ENCODE measurements at regions not wholly inside any gene's neighbourhood (a gene's known extent, or its start where the extent isn't known, plus 50 kb on each side); places are given as distances from the start of the nearest gene placed in this dataset.

DNA sequence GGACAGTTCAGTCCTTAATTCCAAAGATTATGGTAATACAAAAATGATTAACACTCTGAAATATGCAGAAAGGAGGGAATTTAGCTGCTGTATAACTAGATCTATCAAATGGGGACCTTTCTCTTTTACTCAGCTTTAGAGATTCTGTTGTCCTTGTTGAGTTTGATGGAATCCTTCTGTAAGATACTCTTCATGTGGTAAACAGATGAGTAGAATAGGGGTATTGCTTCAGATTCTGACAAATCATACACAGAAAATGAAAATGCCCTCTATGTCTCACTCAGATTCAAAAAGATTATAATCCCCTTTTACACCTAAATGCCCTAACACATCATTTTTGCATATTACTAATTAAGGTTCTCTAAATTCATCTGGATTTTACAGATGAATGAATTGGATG lies 50.7 kb downstream of the ARHGAP35 start:
- no peak for DNase-seq (ENCODE audit: low spot score)

DNA sequence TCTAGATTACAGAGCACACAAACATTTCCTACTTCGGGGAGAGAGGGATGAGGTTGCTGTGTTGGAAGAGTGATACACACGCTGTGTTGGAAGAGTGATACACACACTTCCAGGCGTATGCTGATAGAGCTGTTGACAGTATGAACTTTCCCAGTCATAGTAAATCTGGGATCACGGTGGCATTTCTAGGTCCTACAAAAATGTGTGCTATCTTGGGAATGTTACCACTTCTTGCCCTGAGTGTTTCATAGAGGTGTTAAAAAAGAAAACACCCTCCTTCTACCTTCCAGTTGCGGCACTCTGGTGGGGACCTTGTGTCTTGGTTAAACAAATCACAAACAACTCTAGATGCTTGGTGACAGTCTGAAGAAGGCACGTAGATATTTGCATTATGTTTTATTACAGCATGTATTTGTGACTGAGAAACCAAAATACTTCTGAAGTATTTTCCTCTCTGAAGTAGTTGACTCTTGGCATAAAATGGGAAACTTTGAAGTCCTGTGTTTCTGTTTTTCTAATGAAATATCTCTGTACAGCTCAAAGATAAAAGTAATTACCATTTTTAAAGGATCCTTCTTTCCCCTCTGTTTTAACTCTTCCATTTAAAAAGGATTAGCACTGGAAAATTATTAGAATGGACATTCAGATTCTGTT lies 52.5 kb downstream of the ARHGAP35 start:
- DNase-seq (ENCODE audit: low spot score), result peak; percentile 36

DNA sequence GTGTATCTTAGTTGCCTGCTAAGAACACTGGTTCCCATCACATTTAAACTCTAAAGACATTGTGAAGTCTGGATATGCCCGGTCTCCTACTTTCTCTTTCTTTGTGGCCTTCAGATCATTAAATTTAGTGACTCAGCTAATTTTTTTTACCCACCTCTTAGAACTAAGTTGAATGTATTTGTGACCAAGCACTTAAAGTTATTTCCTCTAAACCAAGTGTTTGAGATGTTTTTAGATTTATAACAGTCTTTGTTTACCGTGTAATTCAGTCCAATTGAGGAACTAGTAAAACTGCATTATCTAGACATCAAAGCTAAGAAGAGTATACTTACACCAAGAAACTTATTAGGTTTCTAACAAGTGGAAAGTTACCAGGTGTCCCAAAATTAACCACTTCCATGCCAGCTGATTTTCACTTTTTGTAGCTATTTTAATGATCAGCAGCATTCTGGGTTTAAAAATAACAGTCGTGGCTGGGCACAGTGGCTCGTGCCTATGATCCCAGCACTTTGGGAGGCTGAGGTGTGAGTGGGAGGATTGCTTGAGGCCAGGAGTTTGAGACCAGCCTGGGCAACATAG lies 53.1 kb downstream of the ARHGAP35 start:
- DNase-seq (ENCODE audit: low spot score), result peak; percentile 70

DNA sequence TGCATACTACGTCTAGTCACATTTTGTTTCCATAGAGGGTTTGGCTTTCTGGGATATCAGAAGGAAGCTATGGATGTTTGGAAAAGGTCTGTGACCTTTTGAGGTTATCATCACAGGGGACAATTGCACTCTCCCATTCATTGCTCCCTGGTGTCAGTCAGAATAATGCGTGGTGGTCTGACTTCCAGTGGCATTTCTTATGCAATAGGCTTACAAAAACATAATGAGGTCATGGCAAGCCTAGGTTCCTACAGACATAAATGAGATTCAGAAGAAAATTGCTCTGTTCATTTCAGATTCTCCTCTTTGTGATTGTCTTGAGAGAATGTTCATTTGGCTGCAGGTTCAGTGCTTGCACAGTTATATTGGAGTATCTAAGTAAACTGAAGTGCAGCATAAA lies 54.6 kb downstream of the ARHGAP35 start:
- no peak for DNase-seq (ENCODE audit: low spot score)

DNA sequence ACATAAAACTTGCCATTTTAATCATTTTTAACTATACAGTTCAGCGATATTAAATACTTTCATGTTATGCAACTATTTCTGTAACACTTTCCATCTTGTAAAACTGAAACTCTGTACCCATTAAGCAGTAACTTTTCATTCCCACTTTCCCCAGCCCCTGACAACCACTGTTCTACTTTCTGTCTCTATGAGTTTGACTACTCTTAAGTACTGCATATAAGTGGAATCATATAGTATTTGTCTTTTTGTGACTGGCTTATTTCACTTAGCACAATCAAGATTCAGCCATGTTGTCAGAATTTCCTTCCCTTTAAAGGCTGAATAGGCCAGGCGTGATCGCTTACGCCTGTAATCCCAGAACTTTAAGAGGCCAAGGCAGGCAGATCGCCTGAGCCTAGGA lies 56.2 kb downstream of the ARHGAP35 start:
- no peak for DNase-seq (ENCODE audit: low spot score)

DNA sequence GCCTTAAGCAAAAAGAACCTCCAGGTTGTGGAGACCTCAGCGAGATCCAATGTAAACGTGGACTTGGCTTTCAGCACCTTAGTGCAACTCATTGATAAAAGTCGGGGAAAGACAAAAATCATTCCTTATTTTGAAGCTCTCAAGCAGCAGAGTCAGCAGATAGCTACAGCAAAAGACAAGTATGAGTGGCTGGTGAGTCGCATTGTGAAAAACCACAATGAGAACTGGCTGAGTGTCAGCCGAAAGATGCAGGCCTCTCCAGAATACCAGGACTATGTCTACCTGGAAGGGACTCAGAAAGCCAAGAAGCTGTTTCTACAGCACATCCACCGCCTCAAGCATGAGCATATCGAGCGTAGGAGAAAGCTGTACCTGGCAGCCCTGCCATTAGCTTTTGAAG lies 58.5 kb downstream of the ARHGAP35 start:
- no peak for DNase-seq (ENCODE audit: low spot score)

DNA sequence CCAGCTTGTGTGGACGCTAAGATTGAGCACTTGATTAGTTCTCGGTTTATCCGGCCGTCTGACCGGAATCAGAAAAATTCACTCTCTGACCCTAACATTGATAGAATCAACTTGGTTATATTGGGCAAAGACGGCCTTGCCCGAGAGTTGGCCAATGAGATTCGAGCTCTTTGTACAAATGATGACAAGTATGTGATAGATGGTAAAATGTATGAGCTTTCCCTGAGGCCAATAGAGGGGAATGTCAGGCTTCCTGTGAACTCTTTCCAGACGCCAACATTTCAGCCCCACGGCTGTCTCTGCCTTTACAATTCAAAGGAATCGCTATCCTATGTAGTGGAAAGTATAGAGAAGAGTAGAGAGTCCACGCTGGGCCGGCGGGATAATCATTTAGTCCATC lies 59.6 kb downstream of the ARHGAP35 start:
- DNase-seq (ENCODE audit: low spot score), result no peak

DNA sequence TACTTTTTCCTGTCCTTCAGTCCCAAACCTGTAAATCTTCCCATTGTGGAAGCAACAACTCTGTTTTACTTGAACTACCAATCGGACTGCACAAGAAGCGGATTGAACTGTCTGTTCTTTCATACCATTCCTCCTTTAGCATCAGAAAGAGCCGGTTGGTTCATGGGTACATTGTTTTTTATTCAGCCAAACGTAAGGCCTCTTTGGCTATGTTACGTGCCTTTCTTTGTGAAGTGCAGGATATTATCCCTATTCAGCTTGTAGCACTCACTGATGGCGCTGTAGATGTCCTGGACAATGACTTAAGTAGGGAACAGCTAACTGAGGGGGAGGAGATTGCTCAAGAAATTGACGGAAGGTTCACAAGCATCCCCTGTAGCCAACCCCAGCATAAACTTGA lies 60.3 kb downstream of the ARHGAP35 start:
- no peak for DNase-seq (ENCODE audit: low spot score)

DNA sequence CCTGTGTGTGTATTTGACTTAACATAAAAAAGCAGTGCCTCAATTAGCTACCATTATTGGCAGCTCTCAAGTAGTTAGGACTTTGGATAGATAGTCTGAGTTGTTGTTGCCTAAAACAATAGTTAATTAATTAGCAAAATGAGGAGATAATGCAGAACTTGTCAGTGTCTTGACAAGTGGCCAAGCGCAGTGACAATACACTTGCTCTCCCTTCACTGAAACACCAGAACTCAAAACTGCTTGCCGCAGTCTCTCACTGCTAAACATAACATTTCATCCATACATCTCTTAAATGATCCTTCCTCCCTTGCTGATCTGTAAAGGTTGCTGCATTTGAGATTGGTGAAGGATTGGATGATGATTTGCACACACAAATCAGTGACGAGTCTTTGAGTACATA lies 61.7 kb downstream of the ARHGAP35 start:
- no peak for DNase-seq (ENCODE audit: low spot score)

DNA sequence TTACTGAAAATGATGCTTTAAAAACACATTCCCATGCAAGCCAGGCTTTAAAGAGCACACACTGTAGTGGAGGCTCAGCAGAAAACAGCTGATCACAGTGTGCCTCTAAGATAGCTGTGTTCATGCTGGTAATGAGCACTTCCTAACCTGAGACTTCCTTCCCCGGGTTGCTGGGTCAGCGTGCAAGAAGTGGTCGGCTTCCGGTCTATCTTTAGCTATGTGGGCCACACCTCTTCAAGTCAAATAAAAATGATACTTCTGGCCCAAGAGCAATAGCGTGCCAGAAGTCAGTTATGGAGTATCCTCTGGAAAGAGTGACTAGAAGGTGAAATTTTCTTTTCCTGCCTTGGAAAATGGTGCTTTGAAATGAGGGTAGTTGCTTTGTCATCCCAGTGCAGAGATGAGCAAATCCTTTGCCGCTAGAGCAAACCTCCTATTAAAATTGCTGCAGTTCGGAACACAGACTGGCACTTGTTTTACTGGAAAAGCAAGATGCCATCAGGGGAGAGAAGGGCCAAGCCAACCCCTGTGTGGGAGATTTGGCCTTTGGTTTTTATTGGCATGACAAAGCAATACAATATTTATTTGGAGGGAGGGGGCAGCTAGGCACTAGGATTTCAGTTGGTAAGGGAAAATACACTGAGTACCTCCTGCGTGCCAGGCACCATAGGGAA lies 64.2 kb downstream of the ARHGAP35 start:
- DNase-seq (ENCODE audit: low spot score), result no peak

DNA sequence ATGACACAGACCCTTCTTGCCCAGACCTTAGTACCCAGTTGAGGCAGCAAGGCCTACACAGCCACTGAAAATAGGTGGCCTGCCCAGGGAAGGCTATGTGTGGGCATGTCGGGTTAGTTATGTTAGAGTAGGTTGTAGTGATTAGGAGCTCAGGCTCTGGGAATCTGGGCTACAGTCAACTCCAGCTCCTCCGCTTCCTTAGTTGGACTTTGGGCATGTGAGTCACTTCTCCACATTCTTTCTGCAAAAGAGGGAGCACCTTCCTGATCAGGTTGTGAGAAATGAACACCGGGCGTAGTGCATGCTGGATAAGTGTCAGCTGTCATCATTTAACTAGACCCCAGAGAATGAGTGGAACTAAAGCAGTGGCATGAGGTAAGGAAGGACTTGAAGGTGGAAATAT lies 64.8 kb downstream of the ARHGAP35 start:
- peak; percentile 73 for DNase-seq (ENCODE audit: low spot score)

DNA sequence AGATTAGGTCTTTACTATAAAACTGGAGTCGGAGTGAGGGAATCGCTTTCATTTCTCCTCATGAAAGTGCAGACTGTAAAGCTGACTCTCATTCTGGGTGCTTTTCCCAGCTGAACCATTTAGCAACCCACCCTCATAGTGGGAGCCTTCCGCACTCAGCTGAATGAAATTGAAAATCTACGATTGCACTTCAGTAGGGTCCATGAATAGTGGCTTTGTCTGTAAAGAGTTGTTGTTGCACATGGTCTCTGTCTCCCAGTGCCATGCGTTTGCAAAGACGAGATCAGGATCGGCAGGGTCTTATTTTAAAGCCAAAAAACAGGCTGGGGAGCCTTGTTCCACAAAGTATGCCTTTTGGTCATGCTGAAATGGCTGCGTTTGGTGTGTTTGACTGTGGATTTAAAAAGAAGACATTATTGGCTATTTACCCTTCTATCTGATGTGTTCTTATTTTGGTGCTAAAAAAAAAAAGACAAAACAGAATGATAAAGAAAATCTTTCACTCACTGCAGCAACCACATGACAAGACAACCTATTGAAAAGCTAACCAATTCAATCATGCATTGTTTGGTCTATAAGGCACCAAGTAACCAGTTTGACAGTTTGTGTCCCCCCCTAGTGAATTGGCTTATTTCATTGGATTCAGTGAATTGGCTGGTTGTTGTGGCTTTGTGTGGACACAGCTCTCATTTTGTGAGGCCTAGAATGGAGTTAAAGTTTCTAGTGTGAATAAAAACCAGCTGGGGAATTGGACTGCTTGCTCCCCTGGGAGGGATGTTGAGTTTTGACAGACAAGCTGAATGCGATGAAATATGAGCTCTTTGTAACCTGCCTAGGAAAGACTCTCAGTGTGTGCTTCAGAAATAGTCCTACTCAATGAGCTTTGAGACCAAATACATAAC lies 65.6 kb downstream of the ARHGAP35 start:
- DNase-seq (ENCODE audit: low spot score), result no peak

DNA sequence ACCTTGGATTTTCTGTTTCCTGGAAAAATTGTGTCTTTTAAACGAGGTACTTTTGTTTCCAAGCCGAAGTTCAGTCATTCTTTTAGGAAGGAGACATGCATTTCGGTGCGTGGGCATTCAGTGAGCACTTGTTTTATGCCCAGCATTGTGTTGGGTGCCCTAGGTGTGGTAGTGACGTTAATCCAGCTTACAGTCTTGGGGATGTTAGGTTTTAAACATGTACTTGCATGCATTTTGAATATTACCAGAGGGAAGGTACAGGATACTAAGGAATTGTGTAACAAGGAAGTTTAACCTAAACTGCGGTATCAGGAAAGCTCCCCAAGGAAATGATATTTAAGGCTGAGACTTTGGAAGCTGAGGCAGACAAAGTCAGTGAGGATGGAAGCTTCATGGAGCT lies 66.3 kb downstream of the ARHGAP35 start:
- DNase-seq (ENCODE audit: low spot score), result no peak

DNA sequence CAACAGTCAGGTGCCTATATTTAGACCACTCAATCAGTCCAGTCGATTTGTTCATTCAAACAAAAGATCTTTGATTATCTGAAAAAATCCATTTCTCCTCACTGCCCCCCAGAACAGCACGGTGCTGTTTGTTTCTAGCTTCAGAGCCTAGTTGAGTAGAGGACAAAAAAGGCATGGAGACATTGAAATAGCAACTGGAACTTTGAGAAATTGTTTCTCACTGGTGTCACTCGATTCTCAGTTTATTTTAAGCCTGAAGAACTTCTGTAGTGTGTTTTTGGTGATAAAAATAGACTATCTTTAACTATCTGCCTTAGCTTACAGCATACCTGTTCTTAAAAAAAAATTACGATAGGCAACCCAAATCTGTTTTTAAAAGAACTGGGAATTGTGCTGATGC lies 67.1 kb downstream of the ARHGAP35 start:
- no peak for DNase-seq (ENCODE audit: low spot score)

DNA sequence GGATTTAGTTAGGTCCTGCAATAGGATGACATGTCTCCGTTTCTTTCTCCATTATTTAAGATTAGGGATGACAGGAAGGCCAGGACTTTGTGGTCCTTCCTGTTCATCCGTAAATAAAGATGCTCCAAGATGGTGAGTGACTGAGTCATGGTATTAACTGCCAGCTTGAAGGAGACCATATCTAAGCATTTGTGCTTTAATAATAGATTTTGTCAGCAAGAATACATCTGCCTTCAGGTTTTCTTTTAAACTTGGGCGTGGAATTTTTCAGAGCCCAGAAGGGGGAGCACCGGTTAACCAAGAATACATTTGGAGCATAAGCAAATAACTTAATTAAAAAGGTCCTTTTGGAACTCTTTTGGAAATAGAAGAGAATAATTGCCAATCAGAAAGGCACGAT lies 68.2 kb downstream of the ARHGAP35 start:
- DNase-seq (ENCODE audit: low spot score), result no peak

DNA sequence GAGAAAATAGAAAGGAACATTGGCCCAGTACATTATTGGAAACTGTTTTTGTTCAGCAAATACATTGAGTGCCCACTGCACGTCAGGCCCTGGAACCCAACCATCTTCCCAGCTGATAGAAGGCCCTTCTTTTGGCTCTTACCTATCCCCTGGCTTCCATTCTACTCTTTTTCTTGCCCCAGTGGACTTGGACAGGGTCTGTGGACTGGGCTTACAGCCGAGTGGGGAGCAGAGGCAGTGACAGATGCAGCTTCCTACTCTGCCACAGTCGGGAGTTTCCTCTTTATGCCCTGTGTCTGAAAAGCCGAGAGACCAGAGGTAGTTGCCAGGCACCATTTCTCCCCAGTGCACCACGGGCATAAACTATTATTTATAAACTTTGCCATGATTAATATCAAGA lies 70.4 kb downstream of the ARHGAP35 start:
- DNase-seq (ENCODE audit: low spot score), result no peak

DNA sequence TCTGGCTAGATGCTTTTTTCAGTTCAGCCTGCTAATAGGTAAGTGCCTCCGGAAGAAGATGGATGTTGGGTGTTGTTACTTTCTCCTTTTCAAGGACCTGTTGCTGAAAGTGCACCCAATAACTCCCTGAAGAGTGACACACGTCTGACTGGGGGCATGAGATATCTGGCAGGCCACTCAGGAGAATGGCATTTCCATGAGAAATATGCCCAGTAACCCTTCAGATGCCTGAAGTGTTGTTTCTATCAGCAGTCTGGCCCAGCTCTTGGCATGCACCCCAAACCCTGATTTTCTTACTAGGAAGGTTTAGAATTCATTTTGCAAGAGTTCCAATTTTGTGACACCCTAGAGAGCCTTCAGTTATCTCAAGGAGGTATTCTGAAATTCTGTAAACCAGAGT lies 71.5 kb downstream of the ARHGAP35 start:
- DNase-seq (ENCODE audit: low spot score), result no peak

DNA sequence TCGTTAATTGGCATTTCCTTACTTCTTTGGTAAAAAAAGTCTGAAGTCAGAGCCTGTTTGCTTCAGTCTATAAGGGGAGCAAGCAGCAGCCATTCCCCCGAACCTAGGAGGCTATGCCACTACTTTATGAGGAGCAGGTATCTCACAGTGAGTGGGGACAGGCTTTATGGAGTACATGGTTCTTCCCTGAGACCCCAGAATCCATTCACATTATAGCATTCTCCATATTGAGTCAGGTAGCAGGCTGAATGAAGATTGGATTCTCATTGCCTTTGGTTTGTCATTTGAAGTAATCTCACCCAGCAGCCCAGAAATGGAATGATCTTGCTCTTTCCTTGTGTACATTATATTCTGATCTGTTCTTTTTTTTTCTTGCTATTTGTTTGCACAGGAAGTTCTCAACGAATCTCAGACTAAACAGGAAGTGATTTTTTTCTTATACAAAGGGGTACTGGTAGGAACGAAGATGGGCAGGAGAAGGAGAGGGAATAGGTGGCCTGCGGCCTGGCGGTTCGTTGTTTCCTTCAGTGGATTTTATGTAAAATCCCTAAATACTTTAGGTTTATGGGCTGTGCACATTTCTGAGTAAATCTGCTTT lies 74.4 kb downstream of the ARHGAP35 start:
- no peak for DNase-seq (ENCODE audit: low spot score)

DNA sequence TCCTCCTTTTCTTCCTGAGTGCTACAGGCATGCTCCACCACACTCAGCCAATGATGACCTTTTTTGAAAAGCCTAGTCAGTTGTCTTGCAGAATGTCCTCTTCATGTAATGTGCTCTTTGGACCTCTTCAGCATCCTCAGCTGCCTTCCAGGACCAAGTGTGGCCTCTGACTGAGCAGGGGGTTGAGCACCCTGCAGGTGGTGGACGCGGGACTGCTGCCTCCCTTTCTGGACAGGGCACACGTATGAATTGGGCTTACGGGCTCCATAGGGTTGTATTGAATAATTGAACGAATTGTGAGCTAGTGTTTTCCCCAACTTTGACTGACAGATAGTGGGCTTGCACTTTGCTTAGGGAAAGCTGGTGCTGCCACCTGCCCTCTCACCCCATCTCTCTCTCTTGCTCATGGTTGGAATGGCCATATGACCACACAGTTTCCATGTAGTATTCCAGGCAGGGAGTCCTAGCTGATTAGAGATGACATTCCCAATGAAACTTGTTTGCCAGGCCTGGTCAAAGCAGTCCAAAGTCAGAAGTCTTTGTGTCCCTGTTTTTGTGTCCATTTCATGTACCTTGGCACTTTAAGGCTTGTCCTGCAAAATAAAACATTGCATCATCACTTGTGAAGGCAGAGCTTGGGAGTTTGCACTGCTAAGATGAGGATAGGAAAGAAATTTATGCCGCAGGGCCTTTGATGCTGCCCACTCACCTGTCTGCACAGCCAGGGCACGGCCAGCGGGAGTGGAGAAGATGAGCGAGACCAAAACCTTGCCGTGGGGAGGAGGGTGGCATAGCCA lies 76.3 kb upstream of the NPAS1 start:
- DNase-seq (ENCODE audit: low spot score), result no peak

DNA sequence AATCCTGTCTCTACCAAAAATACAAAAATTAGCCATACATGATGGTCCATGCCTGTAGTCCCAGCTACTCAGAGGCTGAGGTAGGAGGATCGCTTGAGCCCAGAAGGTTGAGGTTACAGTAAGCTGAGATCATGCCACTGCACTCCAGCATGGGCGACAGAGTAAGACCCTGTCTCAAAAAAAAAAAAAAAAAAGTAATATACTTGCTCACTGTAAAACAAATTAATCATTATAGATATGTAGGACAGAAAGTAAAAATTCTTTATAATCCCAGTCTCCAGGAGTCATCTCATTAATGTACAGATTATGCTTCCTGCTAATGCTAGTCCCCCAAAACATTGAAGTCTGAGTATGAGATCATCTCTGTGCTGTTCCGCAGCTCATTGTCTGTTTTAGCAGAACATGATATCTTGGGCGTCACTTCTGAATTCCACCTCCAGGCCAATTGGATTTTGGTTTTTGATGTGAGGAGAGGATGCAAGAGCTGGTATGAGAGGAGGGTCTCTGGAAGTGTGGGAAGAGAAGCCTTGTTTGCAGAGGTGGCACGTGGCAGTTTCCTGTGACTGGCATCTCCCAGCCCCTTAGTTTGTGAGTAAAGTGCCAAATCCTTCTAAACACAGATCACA lies 75.4 kb upstream of the NPAS1 start:
- no peak for DNase-seq (ENCODE audit: low spot score)

Measured in SW480 (cell line).